Uterus (tissue), 2 donors: ENCODE measurements at regions not wholly inside any gene's neighbourhood (a gene's known extent, or its start where the extent isn't known, plus 50 kb on each side); places are given as distances from the start of the nearest gene placed in this dataset.

Experiments used
- POLR2A ChIP-seq, 2 donors: fragments of 450-650 bp; IDR thresholded peaks; one replicate each; pipeline ENCODE4 v1.6.1; 2016; ENCODE audit warnings: antibody characterized with exemption in 2 of 2, mild to moderate bottlenecking in 1 of 2, moderate library complexity in 1 of 2
- TF ChIP-seq, protein P1 (sequence below), 4 experiments: fragments of 200-600 bp in 2 of 4; fragments of 450-650 bp in 2 of 4; sonication (generic) in 2 of 4; IDR thresholded peaks; one replicate each; pipeline ENCODE4 v1.5.1; 2016 to 2019; ENCODE audit warnings: antibody characterized with exemption in 4 of 4, mild to moderate bottlenecking in 2 of 4, moderate library complexity in 1 of 4

DNA sequence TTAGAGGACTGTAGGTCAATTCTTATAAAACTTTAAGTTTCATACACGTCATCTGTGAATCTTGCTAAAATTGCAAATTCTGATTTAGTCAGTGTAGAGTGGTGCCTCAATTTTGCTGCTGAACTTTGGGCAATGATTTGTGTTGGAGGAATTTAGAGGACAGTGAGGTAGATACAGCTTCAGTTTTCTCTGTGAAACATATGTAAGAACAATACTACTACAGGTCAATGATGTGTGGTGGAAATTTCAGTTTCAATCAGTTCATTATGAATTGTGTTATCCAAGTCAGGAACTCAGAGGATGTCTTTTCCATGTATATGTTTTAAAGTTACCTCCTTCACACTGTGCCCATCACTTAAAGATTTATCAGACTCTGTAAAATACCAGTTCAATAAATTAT, 1597.8 kb upstream of the PCDH10 start:
- TF ChIP-seq, protein P1, sequence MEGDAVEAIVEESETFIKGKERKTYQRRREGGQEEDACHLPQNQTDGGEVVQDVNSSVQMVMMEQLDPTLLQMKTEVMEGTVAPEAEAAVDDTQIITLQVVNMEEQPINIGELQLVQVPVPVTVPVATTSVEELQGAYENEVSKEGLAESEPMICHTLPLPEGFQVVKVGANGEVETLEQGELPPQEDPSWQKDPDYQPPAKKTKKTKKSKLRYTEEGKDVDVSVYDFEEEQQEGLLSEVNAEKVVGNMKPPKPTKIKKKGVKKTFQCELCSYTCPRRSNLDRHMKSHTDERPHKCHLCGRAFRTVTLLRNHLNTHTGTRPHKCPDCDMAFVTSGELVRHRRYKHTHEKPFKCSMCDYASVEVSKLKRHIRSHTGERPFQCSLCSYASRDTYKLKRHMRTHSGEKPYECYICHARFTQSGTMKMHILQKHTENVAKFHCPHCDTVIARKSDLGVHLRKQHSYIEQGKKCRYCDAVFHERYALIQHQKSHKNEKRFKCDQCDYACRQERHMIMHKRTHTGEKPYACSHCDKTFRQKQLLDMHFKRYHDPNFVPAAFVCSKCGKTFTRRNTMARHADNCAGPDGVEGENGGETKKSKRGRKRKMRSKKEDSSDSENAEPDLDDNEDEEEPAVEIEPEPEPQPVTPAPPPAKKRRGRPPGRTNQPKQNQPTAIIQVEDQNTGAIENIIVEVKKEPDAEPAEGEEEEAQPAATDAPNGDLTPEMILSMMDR (IDR thresholded peaks at IDR 0.05) = no peak
- TF ChIP-seq POLR2A (IDR thresholded peaks at IDR 0.05) = no peak
